H1 (cell line): ENCODE measurements at regions not wholly inside any gene's neighbourhood (a gene's known extent, or its start where the extent isn't known, plus 50 kb on each side); places are given as distances from the start of the nearest gene placed in this dataset.

ENCODE experiments used
- CTCF ChIA-PET: fragments of 300-600 bp; sonication (Branson Sonifier 250); formaldehyde crosslinking; loops from one replicate; lab custom pipeline; 2021; ENCODE audit not compliant: partially characterized antibody; lab: Charles Lee
- POLR2A ChIA-PET: fragments of 300-600 bp; sonication (Branson Sonifier 250); formaldehyde crosslinking; loops from one replicate; lab custom pipeline; 2021; ENCODE audit warnings: inconsistent platforms; ENCODE audit not compliant: partially characterized antibody; lab: Charles Lee
- DNase-seq, 2 experiments: peaks; one replicate each; pipeline versions ENCODE4 v3.0.0 to v3.0.0-alpha.2; 2010 to 2022; ENCODE audit warnings: low spot score in 2 of 2, low read depth in 1 of 2, mixed read lengths in 1 of 2
- FAIRE-seq: peaks from 2 replicates; lab custom pipeline; 2011; peaks lifted over from hg19 to GRCh38; lab: Jason Lieb, UNC
- H2AFZ ChIP-seq: 2 replicates; pipeline ENCODE4 v1.8.1; 2012; ENCODE audit warnings: low read length, inconsistent platforms
- H2AK5ac ChIP-seq: 2 replicates; pipeline ENCODE4 v1.6.1; 2013; ENCODE audit warnings: low read depth, low read length
- H2BK120ac ChIP-seq: replicated peaks from 2 replicates; pipeline ENCODE3; 2013; ENCODE audit warnings: low read depth, low read length, inconsistent platforms
- H2BK12ac ChIP-seq: 2 replicates; pipeline ENCODE4 v1.6.1; 2013; ENCODE audit warnings: low read depth, low read length
- H2BK15ac ChIP-seq: 2 replicates; pipeline ENCODE4 v1.6.1; 2013; ENCODE audit warnings: low read length
- H2BK20ac ChIP-seq: 2 replicates; pipeline ENCODE4 v1.6.1; 2013; ENCODE audit warnings: low read length
- H2BK5ac ChIP-seq: 2 replicates; pipeline ENCODE4 v1.6.1; 2013; ENCODE audit warnings: low read depth, low read length
- H3K14ac ChIP-seq: 2 replicates; pipeline ENCODE4 v1.6.1; 2013; ENCODE audit warnings: inconsistent platforms; ENCODE audit not compliant: insufficient read length
- H3K18ac ChIP-seq: 2 replicates; pipeline ENCODE4 v1.6.1; 2013; ENCODE audit warnings: low read length; ENCODE audit errors: extremely low read depth
- H3K23ac ChIP-seq: 2 replicates; pipeline ENCODE4 v1.6.1; 2013; ENCODE audit warnings: inconsistent platforms; ENCODE audit not compliant: insufficient read length
- H3K23me2 ChIP-seq: 2 replicates; pipeline ENCODE4 v1.6.1; 2013; ENCODE audit warnings: low read depth, low read length
- H3K27ac ChIP-seq: 2 replicates; pipeline ENCODE4 v1.6.1; 2011; ENCODE audit warnings: low read depth, low read length, inconsistent platforms
- H3K27me3 ChIP-seq, 4 experiments: replicated peaks in 1 of 4; 1 replicate in 1 of 4; 2 replicates in 3 of 4; pipeline versions ENCODE4 v1.6.1 to v1.8.1; 2011 to 2013; ENCODE audit warnings: low read length in 3 of 4, mild to moderate bottlenecking in 3 of 4, inconsistent platforms in 2 of 4, mixed read lengths in 2 of 4, moderate library complexity in 1 of 4; ENCODE audit not compliant: control insufficient read depth in 3 of 4, insufficient read depth in 3 of 4; ENCODE audit errors: extremely low read depth in 1 of 4
- H3K36me3 ChIP-seq, 4 experiments: 2 replicates each; pipeline versions ENCODE4 v1.6.1 to v1.8.1; 2011 to 2013; ENCODE audit warnings: mild to moderate bottlenecking in 4 of 4, low read length in 3 of 4, moderate library complexity in 2 of 4, control low read depth in 1 of 4, inconsistent platforms in 1 of 4; ENCODE audit not compliant: insufficient read depth in 4 of 4, control insufficient read depth in 2 of 4
- H3K4ac ChIP-seq: replicated peaks from 2 replicates; pipeline ENCODE3; 2013; ENCODE audit warnings: low read length, low read depth, mixed read lengths, inconsistent platforms; ENCODE audit not compliant: insufficient read length
- H3K4me1 ChIP-seq, 4 experiments: replicated peaks in 1 of 4; 1 replicate in 1 of 4; 2 replicates in 3 of 4; pipeline versions ENCODE4 v1.6.1 to v1.8.1; 2011 to 2013; ENCODE audit warnings: low read length in 3 of 4, inconsistent platforms in 2 of 4, mixed read lengths in 1 of 4; ENCODE audit not compliant: insufficient read depth in 4 of 4, control insufficient read depth in 3 of 4
- H3K4me2 ChIP-seq, 2 experiments: 2 replicates each; pipeline versions ENCODE4 v1.6.1 to v1.8.1; 2011 to 2013; ENCODE audit warnings: low read depth in 2 of 2, low read length in 2 of 2, control low read depth in 1 of 2, inconsistent platforms in 1 of 2, mild to moderate bottlenecking in 1 of 2; ENCODE audit not compliant: insufficient read depth in 1 of 2
- H3K4me3 ChIP-seq, 4 experiments: fragments of 200-600, 300-600 bp in 1 of 4; sonication (generic), shearing (Covaris generic), sonication (Bioruptor Twin) in 1 of 4; 2 replicates each; pipeline versions ENCODE4 v1.5.1 to v1.8.1; 2011 to 2016; ENCODE audit warnings: low read length in 4 of 4, low read depth in 3 of 4, control low read depth in 2 of 4, inconsistent platforms in 2 of 4, mild to moderate bottlenecking in 2 of 4, mixed read lengths in 1 of 4, moderate library complexity in 1 of 4; ENCODE audit not compliant: insufficient read depth in 2 of 4; ENCODE audit errors: extremely low read depth in 1 of 4
- H3K56ac ChIP-seq: replicated peaks from 2 replicates; pipeline ENCODE3; 2013; ENCODE audit warnings: low read depth, mild to moderate bottlenecking, mixed read lengths, low read length, inconsistent platforms; ENCODE audit not compliant: insufficient read length
- H3K79me1 ChIP-seq: 2 replicates; pipeline ENCODE4 v1.6.1; 2013; ENCODE audit warnings: low read depth, low read length, control low read depth
- H3K79me2 ChIP-seq, 2 experiments: 2 replicates each; pipeline versions ENCODE4 v1.6.1 to v1.8.1; 2012 to 2013; ENCODE audit warnings: low read length in 2 of 2, mild to moderate bottlenecking in 2 of 2, inconsistent platforms in 1 of 2; ENCODE audit not compliant: insufficient read depth in 2 of 2, control insufficient read depth in 1 of 2
- H3K9ac ChIP-seq, 4 experiments: replicated peaks in 1 of 4; 1 replicate in 1 of 4; 2 replicates in 3 of 4; pipeline versions ENCODE4 v1.6.1 to v1.8.1; 2011 to 2013; ENCODE audit warnings: low read depth in 3 of 4, low read length in 3 of 4, control low read depth in 2 of 4, mild to moderate bottlenecking in 2 of 4, moderate library complexity in 2 of 4, inconsistent platforms in 1 of 4; ENCODE audit errors: extremely low read depth in 1 of 4
- H3K9me3 ChIP-seq, 2 experiments: 2 replicates each; pipeline versions ENCODE4 v1.6.1 to v1.8.1; 2012 to 2013; ENCODE audit warnings: mild to moderate bottlenecking in 2 of 2, moderate library complexity in 2 of 2, control low read depth in 1 of 2, inconsistent platforms in 1 of 2, low read depth in 1 of 2, low read length in 1 of 2, mixed read lengths in 1 of 2; ENCODE audit not compliant: insufficient read depth in 2 of 2
- H4K20me1 ChIP-seq, 2 experiments: replicated peaks in 1 of 2; 2 replicates each; pipeline versions ENCODE3 to v1.8.1; 2011 to 2013; ENCODE audit warnings: inconsistent platforms in 2 of 2, low read length in 2 of 2, mild to moderate bottlenecking in 1 of 2; ENCODE audit not compliant: insufficient read depth in 2 of 2, control insufficient read depth in 1 of 2
- H4K5ac ChIP-seq: 2 replicates; pipeline ENCODE4 v1.6.1; 2013; ENCODE audit warnings: low read length, low read depth, mixed read lengths, inconsistent platforms; ENCODE audit not compliant: insufficient read length
- H4K8ac ChIP-seq: 2 replicates; pipeline ENCODE4 v1.8.0; 2013; ENCODE audit warnings: mild to moderate bottlenecking, moderate library complexity, low read length, inconsistent platforms; ENCODE audit not compliant: insufficient read depth; ENCODE audit errors: extremely low read depth
- H4K91ac ChIP-seq: replicated peaks from 2 replicates; pipeline ENCODE3; 2013; ENCODE audit warnings: low read length, mixed read lengths, inconsistent platforms; ENCODE audit not compliant: insufficient read length
- BACH1 ChIP-seq: IDR thresholded peaks from 2 replicates; pipeline ENCODE4 v1.6.1; 2012; ENCODE audit warnings: low read length, improper control_type of control experiment
- CEBPB ChIP-seq: IDR thresholded peaks from 2 replicates; pipeline ENCODE4 v1.6.1; 2012; ENCODE audit warnings: low read depth, low read length
- EP300 ChIP-seq, 2 experiments: IDR thresholded peaks; 1 replicate in 1 of 2; 2 replicates in 1 of 2; pipeline ENCODE4 v1.6.1; 2011 to 2012; ENCODE audit warnings: low read depth in 2 of 2, low read length in 2 of 2, mild to moderate bottlenecking in 2 of 2, borderline replicate concordance in 1 of 2, inconsistent platforms in 1 of 2, moderate library complexity in 1 of 2
- JUN ChIP-seq: IDR thresholded peaks from 2 replicates; pipeline ENCODE4 v1.6.1; 2011; ENCODE audit warnings: low read depth, mild to moderate bottlenecking, improper control_type of control experiment, low read length
- MAFK ChIP-seq: IDR thresholded peaks from 2 replicates; pipeline ENCODE4 v1.6.1; 2012; ENCODE audit warnings: low read depth, mild to moderate bottlenecking, improper control_type of control experiment, low read length
- PHF8 ChIP-seq: fragments of 200-600 bp; sonication (generic); conservative IDR thresholded peaks from 2 replicates; pipeline ENCODE4 v1.7.1; 2012; ENCODE audit warnings: low read depth, mild to moderate bottlenecking, inconsistent platforms, low read length, moderate library complexity
- POLR2A ChIP-seq, 2 experiments: IDR thresholded peaks; 1 replicate in 1 of 2; 2 replicates in 1 of 2; pipeline ENCODE4 v1.6.1; 2011; ENCODE audit warnings: low read depth in 2 of 2, low read length in 2 of 2, mild to moderate bottlenecking in 2 of 2; ENCODE audit errors: control extremely low read depth in 1 of 2
- RAD21 ChIP-seq, 2 experiments: IDR thresholded peaks in 1 of 2; conservative IDR thresholded peaks in 1 of 2; 2 replicates each; pipeline ENCODE4 v1.6.1; 2011; ENCODE audit warnings: low read depth in 2 of 2, low read length in 2 of 2, improper control_type of control experiment in 1 of 2, inconsistent platforms in 1 of 2, mild to moderate bottlenecking in 1 of 2, moderate library complexity in 1 of 2
- RBBP5 ChIP-seq: IDR thresholded peaks from 2 replicates; pipeline ENCODE4 v1.7.1; 2012; ENCODE audit warnings: low read depth, mild to moderate bottlenecking, inconsistent platforms, low read length, moderate library complexity, borderline replicate concordance
- SIN3A ChIP-seq, 2 experiments: IDR thresholded peaks in 1 of 2; conservative IDR thresholded peaks in 1 of 2; 2 replicates each; pipeline ENCODE4 v1.6.1; 2011 to 2012; ENCODE audit warnings: low read length in 2 of 2, improper control_type of control experiment in 1 of 2, low read depth in 1 of 2, mild to moderate bottlenecking in 1 of 2
- SIRT6 ChIP-seq: IDR thresholded peaks from one replicate; pipeline ENCODE4 v1.7.1; 2012; ENCODE audit warnings: low read length, inconsistent platforms
- WGBS, 2 experiments: shearing (Covaris generic) in 1 of 2; methylation state at CpG; one replicate each; pipeline versions ENCODE4 v1.1.6 to v1.1.7; 2013 to 2015; ENCODE audit warnings: low lambda C conversion rate in 2 of 2, mixed read lengths in 2 of 2, inconsistent platforms in 1 of 2, low coverage in 1 of 2, missing lambda C conversion rate in 1 of 2; ENCODE audit not compliant: insufficient replicate concordance in 2 of 2, insufficient coverage in 1 of 2, insufficient read length in 1 of 2; ENCODE audit errors: extremely low coverage in 1 of 2, missing lambda C conversion rate in 1 of 2; 5-methylcytosine and 5-hydroxymethylcytosine counted together
- TF ChIP-seq, protein P1 (sequence below): IDR thresholded peaks from 2 replicates; pipeline ENCODE4 v1.6.1; 2012; ENCODE audit warnings: low read length, inconsistent platforms

DNA sequence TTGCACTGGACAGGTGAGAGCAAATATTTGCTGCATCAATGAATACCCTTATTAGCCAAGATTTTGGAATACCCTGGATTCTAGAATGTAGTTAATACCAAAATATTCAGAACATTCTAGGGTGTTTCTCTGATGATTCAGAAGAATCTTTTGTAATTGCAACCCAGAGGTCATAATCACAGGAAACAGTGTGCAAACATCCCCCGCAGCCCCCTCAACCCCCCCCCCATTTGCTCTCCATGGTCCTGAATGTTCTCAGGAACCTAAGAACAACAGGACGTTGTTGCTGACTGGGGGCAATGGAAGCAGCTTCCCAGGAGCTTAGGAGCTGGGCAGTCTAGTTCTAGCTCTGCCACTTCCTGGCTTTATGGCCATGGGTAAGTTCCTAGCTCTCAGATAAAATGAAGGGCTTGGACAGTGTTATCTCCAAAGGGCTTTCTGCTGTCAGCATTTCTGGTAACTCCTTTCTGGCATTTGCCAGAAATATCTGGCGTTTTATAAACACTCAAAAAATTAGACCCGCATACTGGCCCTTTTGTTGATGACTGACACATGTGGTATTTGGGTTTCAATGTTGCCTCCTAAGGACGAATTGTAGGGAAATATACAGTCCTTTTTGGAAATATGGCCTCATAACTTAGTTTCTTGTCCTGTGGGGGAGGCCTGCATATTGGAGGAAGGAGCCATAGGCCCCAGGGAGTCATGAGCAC lies 178.6 kb downstream of the RRAGC start:
- Histone ChIP-seq H3K79me2 (no peaks in the 10 kb centered on the region), H3K27ac (no peak overlapping the region), H2BK120ac (no peak overlapping the region), H3K4me2 (no peak overlapping the region), H3K9me3 (no peaks in the 10 kb centered on the region), H3K23me2 (no peaks in the 10 kb centered on the region), H4K91ac (no peak overlapping the region), H2AFZ (no peak overlapping the region), H2BK12ac (no peak overlapping the region), H4K8ac (no peak overlapping the region), H3K9ac (no peak overlapping the region), H3K4me1 (no peaks in the 10 kb centered on the region; a peak in 1 of 7 replicates), H3K4ac (no peak overlapping the region), H3K56ac (no peak overlapping the region), H3K18ac (no peak overlapping the region), H3K36me3 (no peaks in the 10 kb centered on the region), H2BK5ac (no peak overlapping the region), H3K27me3 (no peaks in the 10 kb centered on the region; a peak in 2 of 7 replicates), H3K14ac (no peak overlapping the region), H2BK20ac (no peak overlapping the region), H4K20me1 (no peaks in the 10 kb centered on the region), H2AK5ac (no peak overlapping the region), H3K23ac (no peak overlapping the region), H4K5ac (no peak overlapping the region), H3K4me3 (no peak overlapping the region), H3K79me1 (no peaks in the 10 kb centered on the region), H2BK15ac (no peak overlapping the region)
- no peak for FAIRE-seq
- 81% methylated on average over 5 of the region's 5 CpGs; no CpG with 5 or more reads in 1 of the 2 experiments for WGBS, 2 experiments
- POLR2A ChIA-PET = no interaction called here
- CTCF ChIA-PET = no interaction called here
- DNase-seq = no peak
- TF ChIP-seq POLR2A (IDR thresholded peaks at IDR 0.05; ENCODE audit: control extremely low read depth in 1 of 2, low read depth in 2 of 2, low read length in 2 of 2) = no peak
- no peak for TF ChIP-seq RAD21 (IDR thresholded peaks at IDR 0.05 in 1 of 2, conservative IDR thresholded peaks at IDR 0.05 in 1 of 2; ENCODE audit: low read depth in 2 of 2, low read length in 2 of 2)
- no peak for TF ChIP-seq SIN3A (conservative IDR thresholded peaks at IDR 0.05 in 1 of 2, IDR thresholded peaks at IDR 0.05 in 1 of 2; ENCODE audit: low read depth in 1 of 2, low read length in 2 of 2)
- no peak for TF ChIP-seq PHF8
- TF ChIP-seq CEBPB = no peak
- no peak for TF ChIP-seq BACH1
- no peak for TF ChIP-seq SIRT6
- TF ChIP-seq, protein P1, sequence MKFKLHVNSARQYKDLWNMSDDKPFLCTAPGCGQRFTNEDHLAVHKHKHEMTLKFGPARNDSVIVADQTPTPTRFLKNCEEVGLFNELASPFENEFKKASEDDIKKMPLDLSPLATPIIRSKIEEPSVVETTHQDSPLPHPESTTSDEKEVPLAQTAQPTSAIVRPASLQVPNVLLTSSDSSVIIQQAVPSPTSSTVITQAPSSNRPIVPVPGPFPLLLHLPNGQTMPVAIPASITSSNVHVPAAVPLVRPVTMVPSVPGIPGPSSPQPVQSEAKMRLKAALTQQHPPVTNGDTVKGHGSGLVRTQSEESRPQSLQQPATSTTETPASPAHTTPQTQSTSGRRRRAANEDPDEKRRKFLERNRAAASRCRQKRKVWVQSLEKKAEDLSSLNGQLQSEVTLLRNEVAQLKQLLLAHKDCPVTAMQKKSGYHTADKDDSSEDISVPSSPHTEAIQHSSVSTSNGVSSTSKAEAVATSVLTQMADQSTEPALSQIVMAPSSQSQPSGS = no peak
- no peak for TF ChIP-seq JUN
- no peak for TF ChIP-seq EP300 (IDR thresholded peaks at IDR 0.05; ENCODE audit: borderline replicate concordance in 1 of 2, low read depth in 2 of 2, low read length in 2 of 2)
- TF ChIP-seq RBBP5 = no peak
- TF ChIP-seq MAFK = no peak
